Ishikawa (cell line): ENCODE measurements at regions not wholly inside any gene's neighbourhood (a gene's known extent, or its start where the extent isn't known, plus 50 kb on each side); places are given as distances from the start of the nearest gene placed in this dataset.

Source experiments
- CEBPB ChIP-seq: IDR thresholded peaks from 2 replicates; pipeline ENCODE4 v1.6.1; 2012
- EGR1 ChIP-seq: IDR thresholded peaks from 2 replicates; pipeline ENCODE4 v1.6.1; 2012
- FOXM1 ChIP-seq: IDR thresholded peaks from 2 replicates; pipeline ENCODE4 v1.6.1; 2012; ENCODE audit warnings: low read depth, borderline replicate concordance
- MAX ChIP-seq: IDR thresholded peaks from 2 replicates; pipeline ENCODE4 v1.6.1; 2012
- RAD21 ChIP-seq: IDR thresholded peaks from 2 replicates; pipeline ENCODE4 v1.6.1; 2012; ENCODE audit warnings: low read depth
- REST ChIP-seq: IDR thresholded peaks from 2 replicates; pipeline ENCODE4 v1.6.1; 2012; ENCODE audit warnings: low read depth, mild to moderate bottlenecking

- TF ChIP-seq MAX, result no peak
- no peak for TF ChIP-seq FOXM1
- no peak for TF ChIP-seq RAD21
- no peak for TF ChIP-seq CEBPB
- TF ChIP-seq REST, result no peak
- no peak for TF ChIP-seq EGR1
Measured at GRCh38 chr5:158392753-158393152, 533.8 kb upstream of the CLINT1 start.
